ENCODE measurements at regions not wholly inside any gene's neighbourhood (a gene's known extent, or its start where the extent isn't known, plus 50 kb on each side); places are given as distances from the start of the nearest gene placed in this dataset.
A peak's percentile ranks its signal among the peaks of the same experiment; 100 is the strongest.
"Not testable (repeated sequence)": the region's sequence is repeated elsewhere in the genome, so short reads cannot be mapped to it uniquely, and the experiment has no call there.

DNA sequence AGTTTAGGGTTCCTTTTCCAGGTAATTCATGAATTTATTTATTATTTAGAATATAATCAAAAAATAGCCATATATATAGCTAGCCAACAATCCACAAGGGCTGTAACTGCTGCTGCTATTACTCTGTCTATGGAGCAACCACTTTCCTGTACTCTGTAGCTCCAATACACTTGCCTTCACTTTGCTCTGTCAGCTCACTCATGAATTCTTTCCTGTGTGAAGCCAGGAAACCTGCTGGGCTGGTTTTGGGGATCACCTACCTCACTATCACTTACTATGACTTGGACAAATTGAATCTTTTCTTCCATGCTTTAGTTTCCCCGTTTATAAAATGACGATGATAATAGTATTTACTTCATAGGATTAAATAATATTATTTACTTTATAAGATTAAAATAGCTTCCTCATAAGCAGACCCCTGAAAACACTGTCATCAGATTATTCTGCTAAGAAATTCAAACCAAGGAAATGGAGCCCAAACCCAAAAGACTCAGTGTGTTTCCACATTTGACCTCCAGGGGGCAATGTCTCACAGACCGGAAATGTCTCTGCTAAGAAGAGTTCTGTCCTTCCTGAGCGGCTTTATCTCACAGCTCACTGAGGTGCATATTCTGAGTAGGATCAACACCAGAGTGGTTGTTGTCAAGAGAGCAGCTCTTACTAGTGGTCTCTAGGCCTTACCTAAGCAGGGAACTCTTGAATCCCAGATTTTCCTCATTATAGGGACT, 457.1 kb downstream of the DAD1 start:
- DNase-seq, result peak; percentile 11 to 13

DNA sequence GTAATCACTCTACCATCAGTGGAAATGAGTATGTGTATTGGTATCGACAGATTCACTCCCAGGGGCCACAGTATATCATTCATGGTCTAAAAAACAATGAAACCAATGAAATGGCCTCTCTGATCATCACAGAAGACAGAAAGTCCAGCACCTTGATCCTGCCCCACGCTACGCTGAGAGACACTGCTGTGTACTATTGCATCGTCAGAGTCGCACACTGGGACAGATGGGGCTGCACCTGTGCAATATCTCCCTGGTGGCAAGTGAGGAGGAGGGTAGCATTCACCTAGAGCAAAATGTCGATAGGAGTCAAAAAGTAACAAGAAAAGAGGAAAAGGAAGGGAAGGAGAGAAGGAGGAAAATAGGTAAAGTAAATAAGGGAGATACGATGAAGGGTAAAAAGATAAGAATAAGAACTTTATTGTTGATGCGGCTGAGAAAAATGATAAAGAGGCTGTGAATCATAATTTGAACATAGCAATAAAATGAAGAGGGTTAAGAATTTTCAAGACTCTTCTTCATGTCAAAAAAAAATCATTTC, 450.5 kb upstream of the OR4E1 start:
- no peak for DNase-seq

DNA sequence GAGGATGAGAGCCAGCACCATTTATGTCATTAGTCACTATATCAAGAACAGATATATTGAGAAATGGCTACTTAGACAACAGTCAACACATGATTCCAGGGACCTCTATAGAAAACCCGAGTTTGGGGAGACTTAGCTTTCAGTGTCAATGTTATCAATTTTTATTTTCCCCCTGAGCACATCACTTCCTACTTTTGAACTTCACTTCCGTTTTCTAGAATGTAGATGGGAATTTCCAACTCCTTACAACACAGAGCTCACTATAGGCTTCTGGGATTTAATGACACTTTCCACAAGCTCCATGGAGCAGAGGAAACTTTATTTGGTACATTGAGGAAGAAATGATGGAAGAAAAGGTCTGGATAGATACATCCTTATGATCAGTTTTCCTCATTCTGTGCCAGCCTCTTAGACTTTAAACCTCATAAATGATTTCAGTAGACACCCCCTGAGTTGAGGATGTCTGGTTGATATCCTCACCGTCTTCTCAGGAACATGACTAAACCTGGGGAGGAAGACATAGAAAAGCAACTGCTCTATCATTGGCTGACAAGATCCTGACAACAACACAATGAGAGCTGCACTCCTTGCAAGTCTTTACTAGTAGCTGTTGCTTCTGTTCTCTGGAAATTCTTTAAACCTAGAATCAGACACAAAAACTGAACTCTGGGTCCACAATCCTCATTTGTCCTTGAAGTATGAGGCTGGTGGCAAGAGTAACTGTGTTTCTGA, 449.4 kb upstream of the OR4E1 start:
- peak in 1 of 2 donors; percentile 5 for DNase-seq

DNA sequence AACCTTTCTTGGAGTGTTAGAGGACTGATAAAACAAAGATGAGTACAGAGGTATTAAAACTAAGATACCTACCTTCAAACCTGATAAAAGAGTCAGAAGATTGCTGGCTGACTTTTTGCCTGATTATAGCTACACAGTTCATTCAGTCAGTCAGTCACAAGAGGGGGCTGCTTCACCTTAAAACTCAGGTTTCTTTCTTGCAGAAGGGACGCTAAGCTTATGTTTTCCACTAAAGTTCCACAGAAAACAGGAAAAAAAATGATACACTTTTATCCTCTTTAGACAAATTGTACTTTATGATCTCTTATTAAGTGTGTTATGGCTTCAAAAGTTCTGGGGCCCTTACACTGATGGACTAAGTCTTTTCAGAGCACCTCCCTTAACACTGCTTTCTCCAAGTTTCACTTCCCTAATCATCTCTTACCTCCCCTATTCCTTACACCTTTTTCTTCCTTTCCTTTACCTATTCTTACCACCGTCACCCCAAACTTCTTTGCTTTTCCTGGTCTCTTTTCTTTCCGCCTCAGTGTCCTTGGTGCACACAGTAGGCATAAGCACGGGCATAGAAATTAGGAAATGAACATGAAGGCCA, 448.7 kb upstream of the OR4E1 start:
- DNase-seq, result no peak

DNA sequence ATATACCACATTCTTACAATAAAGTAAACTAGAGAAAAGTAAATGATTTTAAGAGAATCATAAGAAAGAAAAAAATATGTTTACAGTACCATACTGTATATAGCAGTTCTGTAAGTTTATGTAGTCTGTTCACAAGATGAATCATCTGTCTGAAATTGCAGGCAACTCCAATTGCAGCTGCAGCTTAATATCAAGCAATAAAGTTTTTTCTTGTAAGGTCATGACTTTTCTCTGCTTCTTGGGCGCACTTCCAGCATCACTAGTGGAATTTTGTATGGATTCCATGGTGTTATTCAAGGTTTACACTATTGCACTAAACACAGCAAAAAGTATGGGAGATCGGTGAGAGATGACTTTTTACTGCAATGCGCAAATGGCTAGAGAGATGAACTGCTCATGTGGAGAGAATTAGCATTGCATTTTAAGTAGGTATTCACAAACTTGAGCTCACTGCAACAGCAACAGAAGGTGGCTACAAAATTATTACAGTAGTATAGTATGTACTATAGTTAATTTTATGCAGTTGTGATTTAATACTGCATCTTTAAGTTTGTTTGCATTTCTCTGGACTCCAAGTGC, 445.4 kb upstream of the OR4E1 start:
- DNase-seq, result no peak

DNA sequence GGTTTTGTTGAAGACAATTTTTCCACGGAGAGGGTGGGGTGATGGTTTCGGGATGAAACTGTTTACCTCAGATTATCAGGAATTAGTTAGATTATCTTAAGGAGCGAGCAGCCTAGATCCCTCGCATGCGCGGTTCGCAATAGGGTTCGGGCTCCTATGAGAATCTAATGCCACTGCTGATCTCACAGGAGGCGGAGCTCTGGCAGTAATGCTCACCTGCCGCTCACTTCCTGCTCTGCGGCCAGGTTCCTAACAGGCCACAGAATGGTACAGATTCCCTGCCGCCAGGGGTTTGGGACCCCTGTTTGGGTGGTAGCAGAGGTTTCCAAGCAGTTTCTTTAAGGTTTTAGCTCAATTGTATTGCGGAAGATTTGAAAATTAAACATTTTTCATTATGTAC, 439.8 kb upstream of the OR4E1 start:
- DNase-seq, result no peak

DNA sequence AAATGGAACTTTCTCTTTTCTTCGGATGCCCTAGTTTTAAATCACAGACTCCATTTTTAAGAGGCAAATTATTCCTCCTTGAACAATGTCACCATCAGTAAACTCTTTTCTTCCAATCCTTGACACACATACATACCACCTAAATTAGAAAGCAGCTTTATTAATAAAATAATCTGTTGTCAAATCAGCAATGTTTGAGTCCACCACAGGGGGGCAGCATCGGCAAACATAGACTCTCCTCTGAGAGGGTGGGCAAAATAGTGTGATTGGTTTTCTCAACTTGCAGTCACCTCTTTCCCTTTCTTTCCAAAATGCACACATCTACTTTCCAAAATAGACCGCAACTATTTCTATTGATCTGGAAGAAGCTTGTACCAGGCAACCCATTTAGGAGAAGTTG, 438.4 kb upstream of the OR4E1 start:
- peak; percentile 9 to 22 for DNase-seq

DNA sequence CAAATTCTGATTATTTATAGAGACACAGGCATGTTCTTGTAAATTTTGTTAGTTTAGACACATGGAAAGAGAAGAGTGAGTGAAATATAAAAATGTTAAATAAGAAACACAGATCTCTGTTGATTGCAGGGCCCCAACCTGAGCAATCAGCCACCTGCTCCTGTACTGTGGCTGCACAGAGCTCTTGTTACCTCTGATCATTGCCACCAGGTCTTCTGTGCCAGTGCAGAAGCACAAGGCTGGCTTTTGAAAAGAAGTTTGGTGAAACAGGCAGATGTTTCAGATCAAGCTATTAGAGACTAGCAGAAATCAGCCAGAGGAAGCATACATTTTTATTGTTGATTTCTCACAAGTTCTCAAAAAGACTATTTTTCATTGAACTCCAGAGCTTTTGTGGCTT, 434.1 kb upstream of the OR4E1 start:
- no peak for DNase-seq

DNA sequence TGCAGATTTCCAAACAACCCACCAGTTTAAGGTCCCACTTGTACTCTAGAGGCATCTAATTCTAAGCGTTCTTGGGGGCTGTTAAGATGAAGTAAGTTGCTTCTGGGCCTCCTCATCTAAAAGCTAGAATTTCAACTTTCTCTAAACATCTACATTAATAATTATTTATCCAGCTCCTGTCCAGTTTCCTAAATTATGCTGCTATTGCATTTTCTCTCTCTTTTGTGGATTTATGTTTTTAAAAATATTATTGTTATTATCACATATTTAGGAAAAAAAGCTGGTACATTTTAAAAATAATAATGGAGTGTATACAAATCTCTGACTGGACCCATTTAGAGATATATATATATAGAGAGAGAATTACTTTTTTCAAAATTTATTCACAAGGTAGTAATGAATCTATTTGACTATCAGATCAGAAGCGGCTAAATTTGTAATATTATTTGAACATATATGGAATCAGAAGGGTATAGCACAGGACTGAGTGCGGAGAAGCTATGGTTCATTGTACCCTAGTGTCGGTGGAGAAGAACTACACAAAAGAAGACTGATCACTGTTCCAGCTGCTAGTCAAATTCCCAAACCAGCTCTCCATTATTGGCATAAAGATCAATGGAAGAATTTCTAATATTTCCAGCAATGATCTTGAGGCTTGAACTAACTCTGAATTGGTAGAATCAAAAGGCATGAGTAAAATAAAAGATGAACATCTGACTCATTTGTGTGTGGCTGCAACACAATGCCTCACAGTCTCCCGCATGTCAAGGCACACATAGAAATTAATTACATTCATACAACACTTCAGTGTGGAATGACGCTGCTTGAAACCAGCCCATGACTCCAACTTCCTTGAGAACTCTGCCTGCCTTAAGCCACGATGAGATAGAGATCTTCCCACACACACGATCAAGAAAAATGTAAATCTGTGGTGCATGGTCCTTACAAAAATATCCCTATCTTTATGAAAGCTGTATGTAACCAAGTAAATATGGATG, 433.4 kb upstream of the OR4E1 start:
- no peak for DNase-seq

DNA sequence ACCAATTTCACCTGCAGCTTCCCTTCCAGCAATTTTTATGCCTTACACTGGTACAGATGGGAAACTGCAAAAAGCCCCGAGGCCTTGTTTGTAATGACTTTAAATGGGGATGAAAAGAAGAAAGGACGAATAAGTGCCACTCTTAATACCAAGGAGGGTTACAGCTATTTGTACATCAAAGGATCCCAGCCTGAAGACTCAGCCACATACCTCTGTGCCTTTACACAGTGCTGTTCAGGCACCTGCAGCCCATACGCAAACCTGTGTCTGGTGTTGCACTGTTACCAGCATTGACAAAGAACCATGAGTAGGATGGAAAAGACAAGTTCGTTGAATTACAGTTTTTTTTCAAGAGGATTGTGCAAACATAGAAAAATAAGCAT, 432.0 kb upstream of the OR4E1 start:
- no peak for DNase-seq

DNA sequence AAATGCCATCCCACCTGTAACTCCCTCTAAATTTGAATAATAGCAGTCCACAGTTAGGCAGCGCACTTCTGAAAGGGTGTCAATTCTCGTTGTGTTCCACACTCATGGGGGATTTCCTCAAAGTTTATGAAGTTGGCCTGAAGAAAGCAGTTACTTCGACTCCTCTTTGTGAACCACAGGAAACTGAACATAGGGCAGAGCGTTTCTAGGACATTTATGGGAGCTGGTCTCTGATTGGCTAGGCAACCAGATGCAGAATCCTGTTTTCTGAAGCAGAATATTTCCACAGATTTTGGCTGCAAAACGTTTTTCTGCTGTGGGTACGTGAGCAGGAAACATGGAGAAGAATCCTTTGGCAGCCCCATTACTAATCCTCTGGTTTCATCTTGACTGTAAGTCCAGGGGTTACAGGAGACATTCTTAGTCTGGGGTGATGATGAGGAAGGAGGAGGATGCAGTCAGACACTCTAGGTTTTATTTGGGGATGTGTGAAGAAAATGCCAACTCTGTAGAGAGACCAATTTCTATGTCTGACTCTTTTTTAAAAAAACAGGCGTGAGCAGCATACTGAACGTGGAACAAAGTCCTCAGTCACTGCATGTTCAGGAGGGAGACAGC, 431.5 kb upstream of the OR4E1 start:
- DNase-seq, result no peak

DNA sequence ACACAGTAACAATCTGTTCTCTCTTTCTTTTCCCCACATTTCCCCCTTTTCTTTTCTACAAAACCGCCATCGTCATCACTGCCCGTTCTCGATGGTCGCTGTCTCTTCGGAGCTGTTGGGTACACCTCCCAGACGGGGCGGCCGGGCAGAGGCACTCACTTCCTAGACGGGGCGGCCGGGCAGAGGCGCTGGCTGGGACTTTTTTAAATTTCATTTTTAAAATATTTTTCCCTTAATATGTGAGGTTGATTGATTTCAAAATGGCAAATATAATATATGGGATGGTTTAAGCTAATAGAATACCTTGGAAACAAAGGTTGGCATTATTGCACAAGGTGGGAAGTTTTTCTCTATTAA, 427.1 kb upstream of the OR4E1 start:
- not testable (repeated sequence) for DNase-seq

DNA sequence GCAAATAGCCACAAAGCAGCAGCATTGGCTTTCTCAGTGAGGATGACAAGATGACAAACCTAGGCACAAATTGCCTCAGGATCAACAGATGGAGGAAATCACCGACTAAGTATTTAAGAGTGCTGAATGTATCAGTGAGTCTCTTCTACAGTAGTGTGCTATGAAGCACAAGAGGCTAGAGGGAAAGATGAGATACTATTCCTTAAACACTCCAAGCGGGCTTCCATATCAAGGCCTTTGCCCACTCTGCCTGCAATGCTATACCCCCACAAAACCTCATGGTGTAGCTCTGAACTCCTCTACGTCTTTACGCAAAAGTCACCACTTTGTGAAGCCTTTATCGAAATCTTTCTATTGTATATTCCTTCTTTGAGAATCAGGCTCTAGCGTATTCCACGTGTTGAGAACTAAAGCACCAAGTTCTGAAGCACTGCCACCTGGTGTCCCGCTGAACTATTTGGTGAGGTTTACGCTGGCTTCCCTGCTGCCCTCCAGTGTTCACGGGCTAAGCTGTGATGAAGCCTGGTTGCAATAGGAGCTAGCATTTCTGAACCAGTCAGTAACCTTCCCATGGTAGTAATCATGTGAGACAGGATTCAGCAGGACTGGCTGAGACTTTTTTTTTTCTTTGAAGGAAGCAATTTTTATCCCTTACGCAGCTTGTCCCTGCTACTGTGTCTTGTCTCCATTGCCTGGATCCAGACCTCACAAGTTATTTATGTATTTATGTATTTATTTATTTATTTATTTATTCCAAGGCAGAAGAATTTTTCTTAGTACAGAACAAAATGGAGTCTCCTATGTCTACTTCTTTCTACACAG, 426.5 kb upstream of the OR4E1 start:
- peak; percentile 43 to 70 for DNase-seq

DNA sequence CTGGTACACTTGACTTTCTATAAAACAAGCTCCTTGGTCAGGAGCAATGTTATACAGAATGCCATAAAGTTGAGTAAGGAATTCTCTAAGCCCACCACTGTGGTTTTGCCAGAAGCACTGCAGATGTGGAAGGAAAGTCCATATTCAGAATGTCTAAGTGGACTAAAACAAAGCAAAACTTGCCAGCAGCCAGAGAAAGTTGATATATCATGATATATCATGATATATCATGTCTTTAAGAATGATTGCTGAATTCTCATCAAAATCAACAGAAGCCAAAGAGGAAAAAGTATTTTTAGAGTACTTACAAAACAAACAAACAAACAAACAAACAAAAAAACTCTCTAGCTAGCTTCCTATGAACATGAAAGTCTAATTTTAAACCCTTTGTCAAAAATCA, 424.8 kb upstream of the OR4E1 start:
- no peak for DNase-seq

DNA sequence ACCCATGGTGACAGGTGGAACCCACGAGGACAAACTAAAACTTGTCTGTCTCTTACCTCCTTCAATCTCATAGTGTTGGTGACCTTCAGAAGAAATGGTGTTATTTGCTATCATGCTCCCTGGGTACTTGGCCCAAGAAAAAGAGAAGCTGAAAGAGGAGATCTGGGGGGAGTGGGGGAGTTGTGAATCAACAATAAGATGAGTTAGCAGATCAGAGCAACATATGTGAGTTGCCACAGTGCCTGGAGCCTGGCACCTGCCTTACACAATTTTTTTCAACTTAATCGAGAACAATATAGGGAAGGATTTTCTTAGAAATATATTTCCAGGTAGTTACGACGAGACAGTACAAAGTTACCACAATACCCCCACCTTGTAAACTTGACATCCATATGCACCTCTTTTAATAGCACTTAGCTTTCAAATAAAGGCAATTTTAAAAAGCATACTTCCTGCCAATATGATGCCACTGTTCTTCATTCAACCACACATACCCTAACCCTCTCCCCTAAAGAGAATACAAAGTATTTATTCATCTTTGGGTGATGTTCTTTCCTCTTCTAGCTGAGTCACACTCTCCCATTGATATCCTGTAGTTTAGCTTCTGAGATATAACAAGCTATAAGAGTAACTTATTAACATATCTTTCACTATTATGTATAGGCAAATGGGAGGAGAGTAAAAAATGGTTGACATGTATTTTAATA, 424.1 kb upstream of the OR4E1 start:
- no peak for DNase-seq

DNA sequence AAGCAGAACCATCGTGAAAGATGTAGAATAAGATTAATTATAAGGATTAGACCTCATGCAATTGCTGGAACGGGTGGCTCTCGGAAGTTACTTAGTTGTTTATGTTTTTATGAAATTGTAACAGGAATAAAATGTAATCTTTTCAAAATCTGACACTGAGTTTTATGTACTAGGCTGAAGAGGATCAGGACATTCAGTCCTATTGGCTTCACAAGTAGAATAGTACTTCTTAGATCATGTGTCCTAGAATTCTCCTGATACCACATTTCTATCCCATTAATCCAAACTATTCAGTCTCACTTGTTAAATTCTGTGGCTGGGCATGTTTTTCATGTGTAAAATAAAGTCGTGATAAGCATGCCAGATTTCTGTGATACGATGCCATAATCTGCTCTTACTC, 423.5 kb upstream of the OR4E1 start:
- DNase-seq, result no peak

DNA sequence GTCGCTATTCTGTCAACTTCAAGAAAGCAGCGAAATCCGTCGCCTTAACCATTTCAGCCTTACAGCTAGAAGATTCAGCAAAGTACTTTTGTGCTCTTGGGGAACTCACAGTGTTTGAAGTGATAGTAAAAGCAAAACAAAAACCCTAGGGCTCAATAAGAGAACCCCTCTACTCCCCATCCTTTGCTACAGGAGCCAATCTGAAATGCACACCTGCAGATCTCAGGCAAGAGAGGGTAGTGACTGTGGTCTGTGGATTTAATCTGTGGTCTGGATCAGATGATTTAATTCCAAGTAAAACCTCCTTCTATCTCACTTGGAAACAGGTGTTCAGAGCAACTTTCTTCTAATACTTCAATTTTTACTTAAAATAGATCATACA, 422.9 kb upstream of the OR4E1 start:
- DNase-seq, result no peak

DNA sequence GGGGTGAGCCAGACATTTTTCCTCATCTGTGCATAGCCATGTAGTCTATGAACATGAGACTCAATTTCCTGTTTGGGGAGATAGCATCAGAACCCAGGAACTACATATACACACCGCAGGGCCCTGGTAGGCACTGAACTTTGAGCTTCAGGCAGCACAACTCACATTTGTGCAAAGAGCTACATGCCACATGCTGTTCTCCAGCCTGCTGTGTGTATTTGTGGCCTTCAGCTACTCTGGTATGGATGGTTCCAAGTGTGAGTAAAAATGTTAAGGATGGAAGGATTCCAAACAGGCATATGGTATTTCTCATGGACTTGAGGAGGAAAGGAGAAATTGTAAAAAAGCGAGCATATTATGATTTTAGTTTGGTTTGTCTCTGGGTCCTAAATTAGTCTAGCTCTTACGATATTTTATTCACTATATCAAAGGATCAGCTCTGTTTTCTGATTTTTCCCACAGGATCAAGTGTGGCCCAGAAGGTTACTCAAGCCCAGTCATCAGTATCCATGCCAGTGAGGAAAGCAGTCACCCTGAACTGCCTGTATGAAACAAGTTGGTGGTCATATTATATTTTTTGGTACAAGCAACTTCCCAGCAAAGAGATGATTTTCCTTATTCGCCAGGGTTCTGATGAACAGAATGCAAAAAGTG, 422.4 kb upstream of the OR4E1 start:
- DNase-seq, result no peak

DNA sequence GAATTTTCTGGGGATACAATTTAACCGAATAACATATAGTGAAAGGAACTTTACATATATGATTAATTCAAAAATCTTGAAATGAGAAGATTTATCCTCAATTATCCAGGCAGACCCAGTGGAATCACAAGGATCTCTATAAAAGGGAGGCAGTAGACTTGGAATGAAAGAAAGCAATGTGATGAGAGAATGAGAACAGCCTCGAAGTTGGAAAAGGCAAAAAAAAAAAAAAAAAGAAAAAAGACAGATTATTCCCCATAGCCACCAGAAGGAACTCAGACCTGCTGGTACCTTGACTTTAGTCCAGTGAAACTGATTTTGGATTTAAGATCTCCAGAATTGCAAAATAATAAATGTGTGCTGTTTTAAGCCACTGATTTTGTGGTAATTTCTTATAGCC, 416.3 kb upstream of the OR4E1 start:
- DNase-seq, result no peak
